CD14-positive monocyte (primary cell): ENCODE measurements at regions not wholly inside any gene's neighbourhood (a gene's known extent, or its start where the extent isn't known, plus 50 kb on each side); places are given as distances from the start of the nearest gene placed in this dataset.

Experiments
- DNase-seq, 3 donors: peaks; one replicate each; pipeline ENCODE4 v3.0.0-alpha.2; 2011 to 2022
- H2AFZ ChIP-seq: 2 replicates; pipeline ENCODE4 v1.6.0; 2012; ENCODE audit warnings: mild to moderate bottlenecking, low read depth, low read length, inconsistent platforms; ENCODE audit not compliant: insufficient read depth, poor library complexity, severe bottlenecking
- H3K27ac ChIP-seq, 2 donors: 1 replicate in 1 of 2; 2 replicates in 1 of 2; pipeline ENCODE4 v1.5.1; 2012 to 2013; ENCODE audit warnings: low read length in 2 of 2, control low read depth in 1 of 2, inconsistent platforms in 1 of 2, low read depth in 1 of 2, mild to moderate bottlenecking in 1 of 2
- H3K27me3 ChIP-seq, 2 donors: one replicate each; pipeline versions ENCODE4 v1.6.0 to v1.6.1; 2011 to 2013; ENCODE audit warnings: low read length in 2 of 2; ENCODE audit not compliant: control insufficient read depth in 2 of 2, insufficient read depth in 2 of 2
- H3K36me3 ChIP-seq, 2 donors: replicated peaks in 1 of 2; 1 replicate in 1 of 2; 2 replicates in 1 of 2; pipeline versions ENCODE4 v1.5.1 to v1.6.1; 2012 to 2013; ENCODE audit warnings: low read length in 2 of 2, control low read depth in 1 of 2, inconsistent platforms in 1 of 2, mild to moderate bottlenecking in 1 of 2; ENCODE audit not compliant: insufficient read depth in 2 of 2, control insufficient read depth in 1 of 2
- H3K4me1 ChIP-seq, 2 donors: 1 replicate in 1 of 2; 2 replicates in 1 of 2; pipeline versions ENCODE4 v1.5.1 to v1.6.1; 2012 to 2013; ENCODE audit warnings: low read length in 2 of 2, control low read depth in 1 of 2, inconsistent platforms in 1 of 2, mild to moderate bottlenecking in 1 of 2, moderate library complexity in 1 of 2; ENCODE audit not compliant: insufficient read depth in 2 of 2, control insufficient read depth in 1 of 2
- H3K4me2 ChIP-seq: replicated peaks from 2 replicates; pipeline ENCODE3; 2012; ENCODE audit warnings: low read length, moderate library complexity, mild to moderate bottlenecking; ENCODE audit not compliant: poor library complexity, severe bottlenecking; ENCODE audit errors: extremely low read depth
- H3K4me3 ChIP-seq, 3 experiments: fragments of 200-600 bp in 1 of 3; sonication (generic) in 1 of 3; replicated peaks in 1 of 3; 1 replicate in 2 of 3; 2 replicates in 1 of 3; pipeline ENCODE4 v1.5.1; 2011 to 2013; ENCODE audit warnings: low read length in 3 of 3, mild to moderate bottlenecking in 3 of 3, control low read depth in 2 of 3, low read depth in 2 of 3, inconsistent platforms in 1 of 3, moderate library complexity in 1 of 3
- H3K79me2 ChIP-seq: 2 replicates; pipeline ENCODE4 v1.6.0; 2012; ENCODE audit warnings: mild to moderate bottlenecking, control low read depth, inconsistent platforms, low read length, moderate library complexity; ENCODE audit not compliant: insufficient read depth
- H3K9ac ChIP-seq: 2 replicates; pipeline ENCODE4 v1.6.0; 2017; ENCODE audit warnings: low read length, mild to moderate bottlenecking; ENCODE audit not compliant: insufficient read depth, poor library complexity, severe bottlenecking
- H3K9me3 ChIP-seq, 2 donors: replicated peaks in 1 of 2; 1 replicate in 1 of 2; 2 replicates in 1 of 2; pipeline versions ENCODE4 v1.5.1 to v1.6.1; 2012 to 2013; ENCODE audit warnings: low read length in 2 of 2, control low read depth in 1 of 2; ENCODE audit not compliant: control insufficient read depth in 1 of 2, insufficient read depth in 1 of 2
- H4K20me1 ChIP-seq: 2 replicates; pipeline ENCODE4 v1.6.0; 2012; ENCODE audit warnings: mild to moderate bottlenecking, low read length, control low read depth, moderate library complexity; ENCODE audit not compliant: insufficient read depth
- H3K27ac Mint-ChIP-seq, 7 donors: one replicate each; pipeline ENCODE4 v1.8.0; 2020; ENCODE audit warnings: mild to moderate bottlenecking in 7 of 7, mixed read lengths in 7 of 7, moderate library complexity in 6 of 7, inconsistent platforms in 2 of 7
- H3K27me3 Mint-ChIP-seq, 3 donors: one replicate each; pipeline ENCODE4 v1.8.0; 2021 to 2022; ENCODE audit warnings: low read depth in 3 of 3, mild to moderate bottlenecking in 3 of 3, mixed read lengths in 3 of 3, moderate library complexity in 3 of 3, inconsistent platforms in 1 of 3
- H3K36me3 Mint-ChIP-seq, 2 donors: one replicate each; pipeline ENCODE4 v1.8.0; 2020; ENCODE audit warnings: mixed read lengths in 2 of 2, inconsistent platforms in 1 of 2, mild to moderate bottlenecking in 1 of 2
- H3K4me1 Mint-ChIP-seq: one replicate; pipeline ENCODE4 v1.8.0; 2020; ENCODE audit warnings: mild to moderate bottlenecking, mixed read lengths
- H3K4me3 Mint-ChIP-seq, 2 donors: one replicate each; pipeline ENCODE4 v1.8.0; 2020; ENCODE audit warnings: mild to moderate bottlenecking in 2 of 2, mixed read lengths in 2 of 2, moderate library complexity in 1 of 2
- H3K9me3 Mint-ChIP-seq, 7 donors: one replicate each; pipeline ENCODE4 v1.8.0; 2020 to 2022; ENCODE audit warnings: mixed read lengths in 7 of 7, mild to moderate bottlenecking in 6 of 7, moderate library complexity in 6 of 7, inconsistent platforms in 2 of 7
- CTCF ChIP-seq: fragments of 200-600 bp; IDR thresholded peaks from one replicate; pipeline ENCODE4 v1.8.0; 2022; ENCODE audit warnings: antibody characterized with exemption, mild to moderate bottlenecking
- WGBS: methylation state at CpG from one replicate; pipeline ENCODE4 v1.1.5; 2013; ENCODE audit warnings: missing lambda C conversion rate; ENCODE audit not compliant: insufficient coverage; 5-methylcytosine and 5-hydroxymethylcytosine counted together
- intact Hi-C, 2 donors: fragments of 100-400 bp; cut with micrococcal nuclease; formaldehyde crosslinking; loops; one replicate each; pipeline versions ENCODE4 v1.15.0 to v1.15.1; 2023

GRCh38 chr11:22458161-22458560 is 120.0 kb downstream of the SLC17A6 start:
- Mint-ChIP-seq H3K9me3 (peaks cover 0 to 3% (median 0%) of the 10 kb centered on the region in 7 donors), H3K36me3 (no peaks in the 10 kb centered on the region), H3K27ac (no peak overlapping the region), H3K4me3 (no peak overlapping the region), H3K4me1 (no peaks in the 10 kb centered on the region), H3K27me3 (no peaks in the 10 kb centered on the region)
- Histone ChIP-seq H3K9ac (no peak overlapping the region), H2AFZ (no peak overlapping the region), H3K4me2 (no peak overlapping the region), H3K4me1 (no peaks in the 10 kb centered on the region), H3K36me3 (no peaks in the 10 kb centered on the region), H3K27me3 (no peaks in the 10 kb centered on the region), H4K20me1 (no peaks in the 10 kb centered on the region), H3K4me3 (no peak overlapping the region), H3K9me3 (no peaks in the 10 kb centered on the region), H3K79me2 (no peaks in the 10 kb centered on the region), H3K27ac (no peak overlapping the region)
- 56% methylated on average over 2 of the region's 3 CpGs for WGBS
- DNase-seq = no peak
- no peak for TF ChIP-seq CTCF
- intact Hi-C loops = no loop called here

- no peak overlapping the region for H3K4me3 ChIP-seq
- H3K27ac Mint-ChIP-seq = no peak overlapping the region
- 100% methylated on average over 1 of the region's 1 CpG for WGBS
- no peak overlapping the region for H3K4me2 ChIP-seq
- H3K9me3 Mint-ChIP-seq = peaks cover 0 to 2% (median 0%) of the 10 kb centered on the region in 7 donors
- H3K27me3 Mint-ChIP-seq = no peaks in the 10 kb centered on the region
- H3K79me2 ChIP-seq = no peaks in the 10 kb centered on the region
- H3K36me3 ChIP-seq = no peaks in the 10 kb centered on the region
- no peak for TF ChIP-seq CTCF
- no peaks in the 10 kb centered on the region for H3K27me3 ChIP-seq
- H3K4me3 Mint-ChIP-seq = no peak overlapping the region
- DNase-seq = no peak
- H4K20me1 ChIP-seq = no peaks in the 10 kb centered on the region
- H3K4me1 ChIP-seq = no peaks in the 10 kb centered on the region
- no peaks in the 10 kb centered on the region for H3K9me3 ChIP-seq
- H3K27ac ChIP-seq = no peak overlapping the region
- H3K36me3 Mint-ChIP-seq = no peaks in the 10 kb centered on the region
- H3K4me1 Mint-ChIP-seq = no peaks in the 10 kb centered on the region
- no peak overlapping the region for H2AFZ ChIP-seq
- intact Hi-C loops = no loop called here
- no peak overlapping the region for H3K9ac ChIP-seq
Observed at GRCh38 chr11:22456993-22457762, 119.0 kb downstream of the SLC17A6 start.
